OCI-LY3 (cell line): ENCODE measurements at regions not wholly inside any gene's neighbourhood (a gene's known extent, or its start where the extent isn't known, plus 50 kb on each side); places are given as distances from the start of the nearest gene placed in this dataset.

Experiments used
- H2AFZ ChIP-seq: fragments of 200-600, 300-600 bp; shearing (Covaris generic); 2 replicates; pipeline ENCODE4 v1.6.0; 2014; ENCODE audit warnings: antibody characterized with exemption, low read depth, low read length
- H3K27ac ChIP-seq: fragments of 200-600, 300-600 bp; sonication (generic); 2 replicates; pipeline ENCODE4 v1.5.1; 2014; ENCODE audit warnings: mild to moderate bottlenecking, low read length, moderate library complexity, mixed read lengths
- H3K27me3 ChIP-seq: fragments of 200-600, 300-600 bp; sonication (generic); 2 replicates; pipeline ENCODE4 v1.6.1; 2014; ENCODE audit warnings: low read depth, low read length, mixed read lengths
- H3K36me3 ChIP-seq: fragments of 200-600, 300-600 bp; sonication (generic); replicated peaks from 2 replicates; pipeline ENCODE3; 2014; ENCODE audit warnings: low read depth, low read length, mixed read lengths
- H3K4me1 ChIP-seq: fragments of 300-600, 200-600 bp; sonication (generic); 2 replicates; pipeline ENCODE4 v1.6.1; 2014; ENCODE audit warnings: low read length, mixed read lengths
- H3K4me2 ChIP-seq: fragments of 200-600, 300-600 bp; sonication (generic); 2 replicates; pipeline ENCODE4 v1.6.1; 2014; ENCODE audit warnings: low read length, mixed read lengths
- H3K4me3 ChIP-seq: fragments of 300-600, 200-600 bp; sonication (generic); 2 replicates; pipeline ENCODE4 v1.5.1; 2014; ENCODE audit warnings: antibody characterized with exemption, mild to moderate bottlenecking, low read length, moderate library complexity
- H3K79me2 ChIP-seq: fragments of 300-600, 200-600 bp; shearing (Covaris generic); 2 replicates; pipeline ENCODE4 v1.6.1; 2014; ENCODE audit warnings: mild to moderate bottlenecking, low read length, mixed read lengths
- H3K9ac ChIP-seq: fragments of 300-600, 200-600 bp; shearing (Covaris generic); 2 replicates; pipeline ENCODE4 v1.6.0; 2014; ENCODE audit warnings: mild to moderate bottlenecking, low read length, moderate library complexity
- H3K9me3 ChIP-seq: fragments of 200-600, 300-600 bp; shearing (Covaris generic); 2 replicates; pipeline ENCODE4 v1.6.1; 2014; ENCODE audit warnings: low read length, mixed read lengths; ENCODE audit not compliant: insufficient read depth
- H4K20me1 ChIP-seq: fragments of 200-600, 300-600 bp; sonication (generic); 2 replicates; pipeline ENCODE4 v1.6.1; 2016; ENCODE audit warnings: low read length, mixed read lengths; ENCODE audit not compliant: insufficient read depth
- CTCF ChIP-seq: fragments of 200-600, 300-600 bp; sonication (generic); IDR thresholded peaks from 2 replicates; pipeline ENCODE4 v1.5.1; 2014; ENCODE audit warnings: antibody characterized with exemption, low read length, low read depth
- EZH2phosphoT487 ChIP-seq: fragments of 200-600 bp; shearing (Covaris generic); IDR thresholded peaks from 2 replicates; pipeline ENCODE4 v1.6.1; 2018; ENCODE audit warnings: antibody characterized with exemption, mixed run types, low read depth

GRCh38 chr1:242870966-242871365 is 346.5 kb upstream of the PLD5 start:
- Histone ChIP-seq H4K20me1 (no peaks in the 10 kb centered on the region), H3K79me2 (no peaks in the 10 kb centered on the region), H3K9ac (no peak overlapping the region), H3K9me3 (no peaks in the 10 kb centered on the region), H3K4me1 (no peaks in the 10 kb centered on the region), H3K36me3 (no peaks in the 10 kb centered on the region), H3K27ac (no peak overlapping the region), H3K27me3 (peaks cover 11% of the 10 kb centered on the region), H3K4me2 (no peak overlapping the region), H2AFZ (no peak overlapping the region), H3K4me3 (no peak overlapping the region)
- TF ChIP-seq CTCF (no peak), EZH2phosphoT487 (no peak)

GRCh38 chr1:242856289-242856688 is 331.8 kb upstream of the PLD5 start:
- H3K4me3 ChIP-seq, result no peak overlapping the region
- TF ChIP-seq CTCF (no peak), EZH2phosphoT487 (no peak)

DNA sequence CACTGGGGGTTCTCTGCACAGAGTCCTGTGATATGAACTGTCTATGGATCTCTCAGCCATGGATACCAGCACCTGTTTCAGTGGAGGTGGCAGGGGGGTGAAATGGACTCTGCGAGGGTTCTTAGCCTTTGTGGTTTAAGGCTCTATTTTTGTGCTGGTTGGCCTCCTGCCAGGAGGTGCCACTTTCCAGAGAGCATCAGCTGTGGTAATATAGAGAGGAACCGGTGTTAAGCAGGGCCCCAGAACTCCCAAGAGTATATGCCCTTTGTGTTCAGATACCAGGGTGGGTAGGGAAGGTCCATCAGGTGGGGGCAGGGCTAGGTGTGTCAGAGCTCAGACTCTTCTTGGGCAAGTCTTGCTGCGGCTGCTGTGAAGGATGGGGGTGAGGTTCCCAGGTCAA is 330.0 kb upstream of the PLD5 start:
- H3K9me3 ChIP-seq, result no peaks in the 10 kb centered on the region
- H3K36me3 ChIP-seq, result no peaks in the 10 kb centered on the region
- H3K79me2 ChIP-seq, result no peaks in the 10 kb centered on the region
- no peak overlapping the region for H3K4me2 ChIP-seq
- H3K27me3 ChIP-seq, result no peaks in the 10 kb centered on the region
- no peak overlapping the region for H3K9ac ChIP-seq
- H3K4me3 ChIP-seq, result no peak overlapping the region
- no peak overlapping the region for H3K27ac ChIP-seq
- no peaks in the 10 kb centered on the region for H3K4me1 ChIP-seq
- no peaks in the 10 kb centered on the region for H4K20me1 ChIP-seq
- no peak overlapping the region for H2AFZ ChIP-seq
- TF ChIP-seq CTCF (no peak), EZH2phosphoT487 (no peak)

More at GRCh38 chr1:242856289-242856688, 331.8 kb upstream of the PLD5 start:
- no peaks in the 10 kb centered on the region for H3K4me1 ChIP-seq
- no peaks in the 10 kb centered on the region for H3K9me3 ChIP-seq
- no peaks in the 10 kb centered on the region for H3K36me3 ChIP-seq
- H4K20me1 ChIP-seq, result no peaks in the 10 kb centered on the region
- H3K27me3 ChIP-seq, result peaks cover 1% of the 10 kb centered on the region
- H3K79me2 ChIP-seq, result no peaks in the 10 kb centered on the region
- no peak overlapping the region for H3K9ac ChIP-seq
- H3K27ac ChIP-seq, result no peak overlapping the region
- H3K4me2 ChIP-seq, result no peak overlapping the region
- H2AFZ ChIP-seq, result no peak overlapping the region

DNA sequence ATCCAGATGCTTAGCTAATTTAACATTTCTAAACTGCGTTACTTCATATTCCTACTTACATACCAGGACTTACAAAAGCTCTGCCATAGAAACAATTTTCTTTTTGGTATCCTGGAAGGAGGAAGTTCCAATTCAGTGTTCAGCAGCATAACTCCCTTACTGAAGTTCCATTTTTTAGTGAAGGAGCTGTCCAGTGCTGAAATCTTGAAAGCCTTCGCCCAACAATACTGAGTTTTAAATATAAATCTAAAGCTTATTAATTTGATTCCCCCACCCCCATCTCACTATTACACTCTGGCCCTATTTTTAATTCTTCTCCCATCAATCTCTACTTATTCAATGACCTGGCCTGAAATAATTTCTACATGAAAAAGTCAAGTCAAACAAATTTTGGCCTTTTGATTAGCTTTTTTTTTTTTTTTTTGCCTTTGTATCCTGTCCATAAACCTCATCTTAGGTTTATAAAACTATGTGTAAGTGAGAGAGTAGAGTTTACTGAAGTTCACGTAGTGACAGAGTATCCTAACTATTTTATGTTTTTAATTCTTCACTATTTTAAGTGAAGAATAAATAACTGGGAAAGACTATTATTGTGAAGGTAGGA is 323.0 kb upstream of the PLD5 start:
- no peaks in the 10 kb centered on the region for H3K79me2 ChIP-seq
- H3K9me3 ChIP-seq, result no peaks in the 10 kb centered on the region
- H3K4me3 ChIP-seq, result no peak overlapping the region
- no peak overlapping the region for H3K4me2 ChIP-seq
- no peak overlapping the region for H3K27ac ChIP-seq
- H3K4me1 ChIP-seq, result no peaks in the 10 kb centered on the region
- H3K36me3 ChIP-seq, result no peaks in the 10 kb centered on the region
- H2AFZ ChIP-seq, result no peak overlapping the region
- H4K20me1 ChIP-seq, result no peaks in the 10 kb centered on the region
- no peaks in the 10 kb centered on the region for H3K27me3 ChIP-seq
- no peak overlapping the region for H3K9ac ChIP-seq
- TF ChIP-seq EZH2phosphoT487 (no peak), CTCF (no peak)
